NCI-H1930 (cell line): ENCODE measurements at regions not wholly inside any gene's neighbourhood (a gene's known extent, or its start where the extent isn't known, plus 50 kb on each side); places are given as distances from the start of the nearest gene placed in this dataset.
"Not testable (repeated sequence)": the region's sequence is repeated elsewhere in the genome, so short reads cannot be mapped to it uniquely, and the experiment has no call there.

Experiments used
- DNase-seq, 2 experiments: peaks; one replicate each; lab custom pipeline; 2025; lab: John Stamatoyannopoulos, UW

- DNase-seq = no peak
Observed at GRCh38 chr11:87970762-87971161, 204.5 kb downstream of the RAB38 start.

GRCh38 chr11:87967459-87967858 is 207.8 kb downstream of the RAB38 start:
- no peak for DNase-seq

GRCh38 chr11:87966694-87967093 is 208.5 kb downstream of the RAB38 start:
- no peak for DNase-seq

GRCh38 chr11:87966216-87966615 is 209.0 kb downstream of the RAB38 start:
- DNase-seq = no peak

- DNase-seq = no peak
Observed at GRCh38 chr11:87961606-87962005, 213.6 kb downstream of the RAB38 start.

GRCh38 chr11:87957961-87958360 is 217.3 kb downstream of the RAB38 start:
- no peak for DNase-seq

DNA sequence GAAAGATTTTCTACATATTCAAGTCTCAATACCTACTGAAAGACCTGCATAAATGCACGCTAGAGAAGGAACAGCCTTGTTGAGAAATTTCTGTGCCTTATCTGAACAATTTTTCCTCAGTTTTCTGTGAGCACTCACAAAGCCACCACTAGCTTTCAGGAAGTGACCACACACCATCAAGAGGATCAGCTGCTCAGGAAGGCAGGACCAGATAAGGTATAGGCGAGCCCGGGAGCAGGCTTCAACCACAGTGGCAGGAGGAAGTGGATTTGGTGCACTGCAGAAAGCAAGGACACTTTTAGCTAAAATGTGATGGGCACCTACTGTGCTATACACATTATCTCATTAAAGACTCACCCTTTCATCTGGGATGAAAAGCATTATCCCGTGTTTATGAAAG is 220.8 kb downstream of the RAB38 start:
- no peak for DNase-seq

GRCh38 chr11:87942786-87943185 is 232.5 kb downstream of the RAB38 start:
- no peak for DNase-seq

DNA sequence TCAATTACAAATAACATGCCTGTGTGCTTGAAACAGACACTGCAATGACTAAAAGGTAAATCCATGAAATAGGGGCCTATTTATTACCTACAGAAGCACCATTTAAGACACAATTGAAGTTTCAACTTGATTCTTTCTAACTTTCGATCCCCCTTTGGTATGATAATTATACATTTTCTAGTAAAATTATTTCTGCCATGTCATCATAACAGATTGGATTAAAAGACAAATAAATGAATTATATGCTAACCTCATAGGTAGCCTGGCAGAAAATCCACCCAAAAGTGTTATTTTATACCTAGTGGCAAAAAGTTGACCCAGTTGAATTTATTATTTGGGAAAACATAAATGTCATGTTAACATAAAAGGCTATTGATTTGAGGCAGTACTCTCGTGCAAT is 241.1 kb downstream of the RAB38 start:
- no peak for DNase-seq

GRCh38 chr11:87926250-87926970 is 248.8 kb downstream of the RAB38 start:
- DNase-seq = no peak

DNA sequence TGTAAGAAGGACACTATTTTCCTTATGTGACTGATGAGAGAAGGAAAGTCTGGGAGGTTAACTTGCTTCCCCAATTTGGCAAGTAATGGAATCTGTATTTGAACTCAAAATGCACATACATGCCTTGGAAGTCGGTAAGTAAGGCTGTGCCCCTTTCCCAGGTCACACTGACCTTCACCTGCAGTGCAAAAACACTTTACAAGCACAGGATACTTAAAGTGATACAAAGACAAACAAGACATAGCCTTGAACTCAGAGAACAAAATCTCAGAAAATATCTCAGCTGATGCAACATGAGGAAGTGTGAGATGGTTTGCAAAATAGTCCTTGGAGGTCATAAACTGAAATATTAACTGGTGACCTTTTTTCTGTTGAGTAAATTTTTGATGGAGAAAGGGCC is 251.1 kb downstream of the RAB38 start:
- no peak for DNase-seq

- no peak for DNase-seq
Observed at GRCh38 chr11:87917111-87917510, 258.1 kb downstream of the RAB38 start.

GRCh38 chr11:87909178-87909577 is 266.1 kb downstream of the RAB38 start:
- DNase-seq = no peak

DNA sequence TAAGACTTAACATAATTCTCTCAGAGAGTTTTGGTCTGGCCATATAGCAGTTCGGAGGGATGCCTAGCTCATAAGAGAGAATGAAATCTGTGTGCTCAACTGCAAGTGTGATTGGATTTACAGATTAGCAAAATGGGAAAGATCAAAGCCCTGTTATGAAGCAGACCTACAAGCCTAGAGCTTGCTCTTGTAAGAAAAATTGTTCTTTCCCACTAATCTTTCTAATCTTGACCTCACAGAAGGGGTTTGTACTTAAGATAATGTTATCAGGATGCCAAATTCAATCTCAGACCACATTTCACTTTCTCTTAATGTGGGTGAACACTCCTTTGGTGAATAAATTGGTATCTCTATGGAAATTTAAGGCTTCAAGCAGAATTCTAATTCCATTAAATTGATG is 267.2 kb downstream of the RAB38 start:
- no peak for DNase-seq

GRCh38 chr11:87903345-87903744 is 271.9 kb downstream of the RAB38 start:
- no peak for DNase-seq

- no peak for DNase-seq
Observed at GRCh38 chr11:87901341-87901740, 273.9 kb downstream of the RAB38 start.

DNA sequence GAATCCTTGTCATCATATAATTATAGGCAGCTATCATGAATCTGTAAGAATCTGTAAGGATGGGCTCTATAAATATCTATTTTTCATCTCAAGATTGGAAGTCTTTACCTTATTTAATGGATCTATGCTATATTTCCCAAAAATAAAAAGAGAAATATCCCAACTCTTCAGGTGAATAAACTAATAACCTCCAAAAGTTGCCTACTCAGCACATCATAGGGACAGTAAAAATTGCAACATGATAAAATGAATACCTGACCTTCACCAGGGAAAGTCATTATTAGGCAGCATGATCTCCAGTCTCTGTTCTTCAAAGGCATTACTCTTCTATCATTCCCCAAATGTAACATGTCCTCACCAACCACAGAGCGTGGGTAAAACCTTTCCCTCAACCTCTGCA is 277.3 kb downstream of the RAB38 start:
- DNase-seq = no peak

- DNase-seq = no peak
Observed at GRCh38 chr11:87897071-87897470, 278.2 kb downstream of the RAB38 start.

DNA sequence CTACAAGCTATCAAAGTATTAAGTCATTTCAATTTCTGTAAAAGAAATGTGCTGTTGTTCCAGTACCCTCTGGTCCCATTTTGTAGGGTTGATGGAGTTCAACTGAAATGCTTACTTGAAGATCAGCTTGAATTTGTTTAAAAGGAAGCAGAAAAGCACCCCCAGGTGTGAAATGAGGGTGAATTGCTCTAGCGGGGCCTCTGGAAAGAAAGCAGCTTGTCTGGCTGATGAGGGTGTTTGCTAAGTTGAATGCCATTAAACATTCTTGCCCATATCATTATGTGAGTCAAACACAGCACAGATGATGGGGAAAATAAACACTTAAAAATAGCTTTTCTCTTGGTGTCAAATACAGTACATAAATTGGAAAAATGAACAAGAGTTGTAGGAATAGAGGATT is 280.3 kb downstream of the RAB38 start:
- no peak for DNase-seq

GRCh38 chr11:87892291-87892690 is 283.0 kb downstream of the RAB38 start:
- no peak for DNase-seq

GRCh38 chr11:87889126-87889525 is 286.1 kb downstream of the RAB38 start:
- DNase-seq = no peak

- DNase-seq = not testable (repeated sequence)
Observed at GRCh38 chr11:87885084-87885483, 290.2 kb downstream of the RAB38 start.

GRCh38 chr11:87879118-87879517 is 296.1 kb downstream of the RAB38 start:
- DNase-seq = no peak

- DNase-seq = no peak
Observed at GRCh38 chr11:87878373-87878825, 296.8 kb downstream of the RAB38 start.
